HG03571 (cell line): ENCODE measurements at regions not wholly inside any gene's neighbourhood (a gene's known extent, or its start where the extent isn't known, plus 50 kb on each side); places are given as distances from the start of the nearest gene placed in this dataset.
"Not testable (repeated sequence)": the region's sequence is repeated elsewhere in the genome, so short reads cannot be mapped to it uniquely, and the experiment has no call there.

Experiments
- ATAC-seq: cut with Tn5 transposase; IDR thresholded peaks from one replicate; pipeline ENCODE4 v1.9.1; 2021; ENCODE audit not compliant: unreplicated experiment

- not testable (repeated sequence) for ATAC-seq
Measured at GRCh38 chr9:85792057-85792456, 50.3 kb upstream of the AGTPBP1 start.

GRCh38 chr9:85802978-85803695 lies 61.4 kb upstream of the AGTPBP1 start:
- ATAC-seq = not testable (repeated sequence)

GRCh38 chr9:85804847-85805133 lies 63.0 kb upstream of the AGTPBP1 start:
- not testable (repeated sequence) for ATAC-seq

GRCh38 chr9:85805134-85806005 lies 63.6 kb upstream of the AGTPBP1 start:
- ATAC-seq = peak; percentile 67

- ATAC-seq = not testable (repeated sequence)
Measured at GRCh38 chr9:85808329-85808728, 66.6 kb upstream of the AGTPBP1 start.

GRCh38 chr9:85813388-85813787 lies 71.6 kb upstream of the AGTPBP1 start:
- ATAC-seq = not testable (repeated sequence)

GRCh38 chr9:85814800-85815199 lies 73.0 kb upstream of the AGTPBP1 start:
- ATAC-seq = not testable (repeated sequence)

- peak; percentile 74 for ATAC-seq
Measured at GRCh38 chr9:85818971-85819370, 77.2 kb upstream of the AGTPBP1 start.

GRCh38 chr9:85820598-85820997 lies 78.8 kb upstream of the AGTPBP1 start:
- not testable (repeated sequence) for ATAC-seq

- ATAC-seq = not testable (repeated sequence)
Measured at GRCh38 chr9:85824949-85825348, 83.2 kb upstream of the AGTPBP1 start.

- not testable (repeated sequence) for ATAC-seq
Measured at GRCh38 chr9:85834591-85834990, 92.8 kb upstream of the AGTPBP1 start.

GRCh38 chr9:85843949-85844348 lies 97.0 kb upstream of the NAA35 start:
- ATAC-seq = not testable (repeated sequence)

GRCh38 chr9:85847782-85848181 lies 93.2 kb upstream of the NAA35 start:
- ATAC-seq = not testable (repeated sequence)

GRCh38 chr9:85858056-85858750 lies 82.7 kb upstream of the NAA35 start:
- ATAC-seq = no peak

- ATAC-seq = no peak
Measured at GRCh38 chr9:85859765-85860164, 81.2 kb upstream of the NAA35 start.

GRCh38 chr9:85861882-85862281 lies 79.1 kb upstream of the NAA35 start:
- not testable (repeated sequence) for ATAC-seq

GRCh38 chr9:85863875-85864274 lies 77.1 kb upstream of the NAA35 start:
- no peak for ATAC-seq

GRCh38 chr9:85871008-85871407 lies 69.9 kb upstream of the NAA35 start:
- no peak for ATAC-seq

- ATAC-seq = not testable (repeated sequence)
Measured at GRCh38 chr9:85871683-85872082, 69.3 kb upstream of the NAA35 start.

GRCh38 chr9:85872463-85872862 lies 68.5 kb upstream of the NAA35 start:
- ATAC-seq = no peak

- ATAC-seq = no peak
Measured at GRCh38 chr9:85876628-85877027, 64.3 kb upstream of the NAA35 start.
